Body of pancreas (tissue), 4 donors: ENCODE measurements at regions not wholly inside any gene's neighbourhood (a gene's known extent, or its start where the extent isn't known, plus 50 kb on each side); places are given as distances from the start of the nearest gene placed in this dataset.
"Not testable (repeated sequence)": the region's sequence is repeated elsewhere in the genome, so short reads cannot be mapped to it uniquely, and the experiment has no call there.

Source experiments
- ATAC-seq: fragments of 150-250 bp; one replicate; pipeline ENCODE4 v1.9.1; 2016
- DNase-seq, 4 donors: peaks; one replicate each; pipeline ENCODE4 v3.0.0-alpha.2; 2019
- H3K27ac ChIP-seq, 4 donors: fragments of 200-600 bp; sonication (generic); 1 replicate in 3 of 4; 2 replicates in 1 of 4; pipeline versions ENCODE4 v1.5.1 to v1.6.1; 2016 to 2019; ENCODE audit warnings: mild to moderate bottlenecking in 1 of 4, mixed read lengths in 1 of 4, moderate library complexity in 1 of 4
- H3K27me3 ChIP-seq, 2 donors: fragments of 200-600 bp; sonication (generic); one replicate each; pipeline ENCODE4 v1.6.0; 2016; ENCODE audit warnings: mild to moderate bottlenecking in 1 of 2
- H3K36me3 ChIP-seq, 2 donors: fragments of 200-600 bp; sonication (generic); replicated peaks in 1 of 2; 2 replicates each; pipeline ENCODE4 v1.5.1; 2016; ENCODE audit warnings: low read depth in 2 of 2; ENCODE audit not compliant: insufficient read depth in 1 of 2
- H3K4me1 ChIP-seq: fragments of 200-600 bp; sonication (generic); one replicate; pipeline ENCODE4 v1.6.0; 2016
- H3K4me3 ChIP-seq, 2 donors: fragments of 200-600 bp; sonication (generic); 1 replicate in 1 of 2; 2 replicates in 1 of 2; pipeline ENCODE4 v1.5.1; 2016 to 2019
- H3K9me3 ChIP-seq, 3 donors: fragments of 200-600 bp; sonication (generic); 1 replicate in 2 of 3; 2 replicates in 1 of 3; pipeline ENCODE4 v1.5.1; 2016
- POLR2A ChIP-seq, 3 donors: fragments of 450-650 bp; IDR thresholded peaks; one replicate each; pipeline ENCODE4 v1.6.1; 2016; ENCODE audit warnings: antibody characterized with exemption in 3 of 3, mild to moderate bottlenecking in 2 of 3
- WGBS, 2 donors: methylation state at CpG; one replicate each; pipeline ENCODE4 v1.1.5; 2017; 5-methylcytosine and 5-hydroxymethylcytosine counted together
- intact Hi-C: fragments of 100-400 bp; cut with DNase I; formaldehyde crosslinking; loops from one replicate; pipeline ENCODE4 v1.15.1; 2023
- TF ChIP-seq, protein P1 (sequence below), 7 experiments: fragments of 450-650 bp in 4 of 7; fragments of 200-600 bp in 3 of 7; sonication (generic) in 3 of 7; IDR thresholded peaks; one replicate each; pipeline ENCODE4 v1.5.1; 2016 to 2019; ENCODE audit warnings: antibody characterized with exemption in 7 of 7

DNA sequence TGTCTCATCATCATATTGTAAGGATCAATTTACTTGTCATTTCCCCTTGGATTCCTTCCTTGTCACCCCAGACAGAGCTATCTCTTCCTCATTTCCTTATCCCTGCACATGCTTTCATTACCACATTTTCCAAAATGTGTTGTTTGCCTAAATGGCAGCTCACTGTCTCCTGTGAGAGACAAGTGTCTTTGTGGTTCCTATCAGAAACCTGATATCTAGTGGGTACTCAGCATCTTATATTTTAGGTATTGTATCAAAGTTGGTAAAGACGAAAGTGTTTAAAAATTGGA lies 896.0 kb upstream of the PIK3C3 start:
- DNase-seq, result no peak
- Histone ChIP-seq H3K27me3 (no peaks in the 10 kb centered on the region), H3K9me3 (no peaks in the 10 kb centered on the region), H3K4me1 (no peaks in the 10 kb centered on the region), H3K36me3 (no peaks in the 10 kb centered on the region), H3K27ac (no peak overlapping the region), H3K4me3 (no peak overlapping the region)
- intact Hi-C loops, result no loop called here
- WGBS, 2 donors, result 44 to 49% methylated on average over 1 of the region's 1 CpG
- ATAC-seq, result no peak
- no peak for TF ChIP-seq POLR2A (IDR thresholded peaks at IDR 0.05)
- TF ChIP-seq, protein P1, sequence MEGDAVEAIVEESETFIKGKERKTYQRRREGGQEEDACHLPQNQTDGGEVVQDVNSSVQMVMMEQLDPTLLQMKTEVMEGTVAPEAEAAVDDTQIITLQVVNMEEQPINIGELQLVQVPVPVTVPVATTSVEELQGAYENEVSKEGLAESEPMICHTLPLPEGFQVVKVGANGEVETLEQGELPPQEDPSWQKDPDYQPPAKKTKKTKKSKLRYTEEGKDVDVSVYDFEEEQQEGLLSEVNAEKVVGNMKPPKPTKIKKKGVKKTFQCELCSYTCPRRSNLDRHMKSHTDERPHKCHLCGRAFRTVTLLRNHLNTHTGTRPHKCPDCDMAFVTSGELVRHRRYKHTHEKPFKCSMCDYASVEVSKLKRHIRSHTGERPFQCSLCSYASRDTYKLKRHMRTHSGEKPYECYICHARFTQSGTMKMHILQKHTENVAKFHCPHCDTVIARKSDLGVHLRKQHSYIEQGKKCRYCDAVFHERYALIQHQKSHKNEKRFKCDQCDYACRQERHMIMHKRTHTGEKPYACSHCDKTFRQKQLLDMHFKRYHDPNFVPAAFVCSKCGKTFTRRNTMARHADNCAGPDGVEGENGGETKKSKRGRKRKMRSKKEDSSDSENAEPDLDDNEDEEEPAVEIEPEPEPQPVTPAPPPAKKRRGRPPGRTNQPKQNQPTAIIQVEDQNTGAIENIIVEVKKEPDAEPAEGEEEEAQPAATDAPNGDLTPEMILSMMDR (IDR thresholded peaks at IDR 0.05), result no peak

DNA sequence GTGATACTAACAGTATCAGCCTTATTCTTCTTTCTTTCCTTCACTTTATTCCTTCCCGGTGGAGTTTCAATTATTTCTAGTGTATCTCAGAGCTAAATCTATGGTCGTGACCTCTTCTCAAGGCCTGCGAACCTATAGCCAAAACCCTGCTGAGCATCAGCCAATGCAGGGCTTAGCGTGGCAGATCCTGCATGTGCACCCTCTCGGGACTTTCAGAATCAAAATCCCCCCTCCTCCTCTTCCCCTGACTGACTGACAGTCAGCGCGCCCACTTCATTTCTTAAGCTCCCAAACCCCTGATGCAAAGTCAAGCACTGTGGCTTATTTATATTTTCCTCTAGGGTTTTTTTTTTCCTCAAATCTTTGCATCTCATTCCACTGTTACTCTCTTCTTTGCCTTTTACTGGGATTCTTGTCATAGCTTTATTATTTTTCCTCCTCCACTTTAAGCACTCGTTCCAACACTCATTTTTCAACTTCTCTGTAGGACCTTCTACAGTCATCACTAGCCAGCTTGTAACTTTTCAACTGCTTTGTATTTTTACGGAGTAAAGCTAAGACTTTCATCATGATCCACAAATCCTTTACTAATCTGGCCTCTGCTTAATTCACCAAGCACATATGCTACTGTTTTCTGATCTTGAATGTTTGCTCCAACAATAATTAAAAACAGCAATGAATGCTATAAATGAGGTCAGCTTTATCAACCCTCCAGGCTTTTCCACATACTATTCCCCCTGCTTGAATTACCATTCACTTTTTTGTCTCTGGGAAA lies 896.5 kb upstream of the PIK3C3 start:
- Histone ChIP-seq H3K27me3 (no peaks in the 10 kb centered on the region), H3K9me3 (no peaks in the 10 kb centered on the region), H3K4me1 (no peaks in the 10 kb centered on the region), H3K4me3 (no peak overlapping the region), H3K27ac (no peak overlapping the region), H3K36me3 (no peaks in the 10 kb centered on the region)
- no peak for ATAC-seq
- 50 to 64% methylated on average over 9 of the region's 9 CpGs for WGBS, 2 donors
- intact Hi-C loops, result no loop called here
- DNase-seq, result no peak
- no peak for TF ChIP-seq POLR2A (IDR thresholded peaks at IDR 0.05)
- TF ChIP-seq, protein P1 (IDR thresholded peaks at IDR 0.05), result no peak

DNA sequence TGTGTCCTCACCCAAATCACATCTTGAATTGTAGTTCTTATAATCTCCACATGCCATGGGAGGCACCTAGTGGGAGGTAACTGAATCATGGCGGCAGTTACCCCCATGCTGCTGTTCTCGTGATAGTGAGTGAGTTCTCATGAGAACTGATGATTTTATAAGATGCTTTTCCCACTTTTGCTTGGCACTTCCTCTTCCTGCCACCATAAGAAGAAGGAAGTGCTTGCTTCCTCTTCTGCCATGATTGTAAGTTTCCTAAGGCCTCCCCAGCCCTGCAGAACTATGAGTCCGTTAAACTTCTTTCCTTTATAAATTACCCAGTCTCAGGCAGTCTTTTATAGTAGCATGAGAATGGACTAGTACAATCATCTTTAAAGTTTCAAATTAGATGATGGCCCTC lies 902.4 kb upstream of the PIK3C3 start:
- no peak overlapping the region for H3K4me3 ChIP-seq

DNA sequence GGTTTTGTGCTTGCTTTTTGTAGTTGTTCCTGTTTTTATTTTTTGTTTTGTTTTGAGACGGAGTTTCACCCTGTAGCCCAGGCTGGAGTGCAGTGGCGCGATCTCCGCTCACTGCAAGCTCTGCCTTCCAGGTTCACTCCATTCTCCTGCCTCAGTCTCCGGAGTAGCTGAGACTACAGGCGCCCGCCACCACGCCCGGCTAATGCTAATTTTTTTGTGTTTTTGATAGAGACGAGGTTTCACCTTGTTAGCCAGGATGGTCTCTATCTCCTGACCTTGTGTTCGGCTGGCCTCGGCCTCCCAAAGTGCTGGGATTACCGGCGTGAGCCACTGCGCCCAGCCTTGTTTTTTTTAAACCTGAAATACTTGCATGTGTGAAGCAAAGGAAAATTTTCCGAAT lies 908.8 kb upstream of the PIK3C3 start:
- H3K27me3 ChIP-seq, H3K4me3 ChIP-seq, H3K4me1 ChIP-seq, H3K9me3 ChIP-seq, ATAC-seq, DNase-seq, intact Hi-C loops, H3K36me3 ChIP-seq, H3K27ac ChIP-seq: not testable (repeated sequence)
- 82% methylated on average over 16 of the region's 16 CpGs for WGBS, 2 donors

More for the DNA sequence above, 902.4 kb upstream of the PIK3C3 start:
- TF ChIP-seq POLR2A (IDR thresholded peaks at IDR 0.05), result no peak
- TF ChIP-seq, protein P1 (IDR thresholded peaks at IDR 0.05), result no peak
- Histone ChIP-seq H3K4me1 (no peaks in the 10 kb centered on the region), H3K36me3 (no peaks in the 10 kb centered on the region), H3K27ac (no peak overlapping the region), H3K9me3 (no peaks in the 10 kb centered on the region), H3K27me3 (no peaks in the 10 kb centered on the region)
- intact Hi-C loops, result no loop called here
- DNase-seq, result no peak
- WGBS, 2 donors, result 69 to 74% methylated on average over 3 of the region's 3 CpGs
- no peak for ATAC-seq

DNA sequence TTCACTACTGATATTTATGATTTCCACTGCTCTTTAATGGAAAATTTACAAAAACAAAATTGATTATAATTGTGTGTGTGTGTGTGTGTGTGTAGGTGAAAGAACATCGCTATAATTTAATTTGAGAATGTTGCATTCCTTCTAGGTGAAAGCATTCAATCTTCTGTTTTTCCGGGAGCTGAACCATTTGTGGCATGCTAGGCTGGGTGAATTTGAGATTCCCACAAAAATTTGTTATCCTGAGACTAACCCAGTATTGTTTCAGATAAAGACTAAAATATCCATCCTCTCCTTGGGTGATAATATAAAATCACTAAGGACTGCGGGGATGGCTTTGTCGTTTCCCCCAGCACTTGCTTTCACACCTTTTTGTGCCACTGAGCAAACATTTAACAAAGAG lies 911.2 kb upstream of the PIK3C3 start:
- no peak overlapping the region for H3K27ac ChIP-seq
- no peaks in the 10 kb centered on the region for H3K27me3 ChIP-seq
- H3K9me3 ChIP-seq, result no peaks in the 10 kb centered on the region
- no peaks in the 10 kb centered on the region for H3K4me1 ChIP-seq
- 50 to 57% methylated on average over 4 of the region's 4 CpGs for WGBS, 2 donors
- no peaks in the 10 kb centered on the region for H3K36me3 ChIP-seq
- ATAC-seq (no peak), DNase-seq (no peak)
- TF ChIP-seq, protein P1 (IDR thresholded peaks at IDR 0.05), result no peak
- TF ChIP-seq POLR2A (IDR thresholded peaks at IDR 0.05), result no peak
- intact Hi-C loops, result no loop called here
- H3K4me3 ChIP-seq, result no peak overlapping the region
